SK-N-SH treated with all-trans-retinoic acid at 6 μM for 48 hours (cell line): ENCODE measurements at regions not wholly inside any gene's neighbourhood (a gene's known extent, or its start where the extent isn't known, plus 50 kb on each side); places are given as distances from the start of the nearest gene placed in this dataset.

Source experiments
- TF ChIP-seq, protein P1 (sequence below): fragments of 250-450 bp; sonication (Bioruptor Pico); IDR thresholded peaks from 2 replicates; pipeline ENCODE4 v1.5.1; 2021; ENCODE audit warnings: mild to moderate bottlenecking, moderate library complexity
- TF ChIP-seq, protein P2 (sequence below): fragments of 250-450 bp; sonication (Bioruptor Pico); IDR thresholded peaks from 2 replicates; pipeline ENCODE4 v1.5.0; 2020; ENCODE audit warnings: mild to moderate bottlenecking, moderate library complexity

GRCh38 chr10:33113466-33113865, 155.4 kb upstream of the ITGB1 start:
- TF ChIP-seq, protein P1, sequence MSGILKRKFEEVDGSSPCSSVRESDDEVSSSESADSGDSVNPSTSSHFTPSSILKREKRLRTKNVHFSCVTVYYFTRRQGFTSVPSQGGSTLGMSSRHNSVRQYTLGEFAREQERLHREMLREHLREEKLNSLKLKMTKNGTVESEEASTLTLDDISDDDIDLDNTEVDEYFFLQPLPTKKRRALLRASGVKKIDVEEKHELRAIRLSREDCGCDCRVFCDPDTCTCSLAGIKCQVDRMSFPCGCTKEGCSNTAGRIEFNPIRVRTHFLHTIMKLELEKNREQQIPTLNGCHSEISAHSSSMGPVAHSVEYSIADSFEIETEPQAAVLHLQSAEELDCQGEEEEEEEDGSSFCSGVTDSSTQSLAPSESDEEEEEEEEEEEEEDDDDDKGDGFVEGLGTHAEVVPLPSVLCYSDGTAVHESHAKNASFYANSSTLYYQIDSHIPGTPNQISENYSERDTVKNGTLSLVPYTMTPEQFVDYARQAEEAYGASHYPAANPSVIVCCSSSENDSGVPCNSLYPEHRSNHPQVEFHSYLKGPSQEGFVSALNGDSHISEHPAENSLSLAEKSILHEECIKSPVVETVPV (CRISPR knock-in tag), result no peak
- TF ChIP-seq, protein P2, sequence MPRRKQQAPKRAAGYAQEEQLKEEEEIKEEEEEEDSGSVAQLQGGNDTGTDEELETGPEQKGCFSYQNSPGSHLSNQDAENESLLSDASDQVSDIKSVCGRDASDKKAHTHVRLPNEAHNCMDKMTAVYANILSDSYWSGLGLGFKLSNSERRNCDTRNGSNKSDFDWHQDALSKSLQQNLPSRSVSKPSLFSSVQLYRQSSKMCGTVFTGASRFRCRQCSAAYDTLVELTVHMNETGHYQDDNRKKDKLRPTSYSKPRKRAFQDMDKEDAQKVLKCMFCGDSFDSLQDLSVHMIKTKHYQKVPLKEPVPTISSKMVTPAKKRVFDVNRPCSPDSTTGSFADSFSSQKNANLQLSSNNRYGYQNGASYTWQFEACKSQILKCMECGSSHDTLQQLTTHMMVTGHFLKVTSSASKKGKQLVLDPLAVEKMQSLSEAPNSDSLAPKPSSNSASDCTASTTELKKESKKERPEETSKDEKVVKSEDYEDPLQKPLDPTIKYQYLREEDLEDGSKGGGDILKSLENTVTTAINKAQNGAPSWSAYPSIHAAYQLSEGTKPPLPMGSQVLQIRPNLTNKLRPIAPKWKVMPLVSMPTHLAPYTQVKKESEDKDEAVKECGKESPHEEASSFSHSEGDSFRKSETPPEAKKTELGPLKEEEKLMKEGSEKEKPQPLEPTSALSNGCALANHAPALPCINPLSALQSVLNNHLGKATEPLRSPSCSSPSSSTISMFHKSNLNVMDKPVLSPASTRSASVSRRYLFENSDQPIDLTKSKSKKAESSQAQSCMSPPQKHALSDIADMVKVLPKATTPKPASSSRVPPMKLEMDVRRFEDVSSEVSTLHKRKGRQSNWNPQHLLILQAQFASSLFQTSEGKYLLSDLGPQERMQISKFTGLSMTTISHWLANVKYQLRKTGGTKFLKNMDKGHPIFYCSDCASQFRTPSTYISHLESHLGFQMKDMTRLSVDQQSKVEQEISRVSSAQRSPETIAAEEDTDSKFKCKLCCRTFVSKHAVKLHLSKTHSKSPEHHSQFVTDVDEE, result no peak
